Pancreas (tissue), 10 donors: ENCODE measurements at regions not wholly inside any gene's neighbourhood (a gene's known extent, or its start where the extent isn't known, plus 50 kb on each side); places are given as distances from the start of the nearest gene placed in this dataset.

Experiments used
- ATAC-seq, 4 donors: fragments of 200-7000 bp; cut with Tn5 transposase; one replicate each; pipeline versions ENCODE4 v1.8.0 to v1.9.1; 2020; ENCODE audit warnings: mild to moderate bottlenecking in 4 of 4, moderate library complexity in 4 of 4
- DNase-seq, 6 donors: peaks; one replicate each; pipeline ENCODE4 v3.0.0-alpha.2; 2020
- FAIRE-seq: peaks from 2 replicates; lab custom pipeline; 2012; peaks lifted over from hg19 to GRCh38; lab: Jason Lieb, UNC
- H3K27ac ChIP-seq, 4 donors: fragments of 200-600 bp; sonication (generic); 1 replicate in 3 of 4; 2 replicates in 1 of 4; pipeline versions ENCODE4 v1.5.0 to v1.8.0; 2020
- H3K27me3 ChIP-seq, 4 donors: fragments of 200-600 bp; one replicate each; pipeline ENCODE4 v1.8.0; 2021
- H3K36me3 ChIP-seq, 3 donors: fragments of 200-600 bp; sonication (generic) in 1 of 3; one replicate each; pipeline versions ENCODE4 v1.5.0 to v1.8.0; 2020 to 2021
- H3K4me1 ChIP-seq, 3 donors: fragments of 200-600 bp; one replicate each; pipeline ENCODE4 v1.8.0; 2021
- H3K4me3 ChIP-seq, 4 donors: fragments of 200-600 bp; sonication (generic) in 2 of 4; one replicate each; pipeline versions ENCODE4 v1.5.0 to v1.8.0; 2020 to 2021
- H3K9me3 ChIP-seq, 4 donors: fragments of 200-600 bp; one replicate each; pipeline ENCODE4 v1.8.0; 2021
- CTCF ChIP-seq, 4 donors: fragments of 200-600 bp; sonication (generic) in 3 of 4; IDR thresholded peaks; one replicate each; pipeline versions ENCODE4 v1.5.0 to v1.8.0; 2021; ENCODE audit warnings: antibody characterized with exemption in 4 of 4
- WGBS, 2 donors: extraction: QIAGEN DNeasy Blood & Tissue Kit; methylation state at CpG; one replicate each; pipeline ENCODE4 v1.1.7; 2013; 5-methylcytosine and 5-hydroxymethylcytosine counted together
- intact Hi-C, 3 donors: fragments of 100-400 bp; cut with DNase I; formaldehyde crosslinking; loops; one replicate each; pipeline versions ENCODE4 v1.11.1 to v1.14.2; 2022
- donor health status: healthy with polysubstance abuse.
- donor health status: DM: no; HTN: no; CAD: no; lungs with moderate emphysema.
- donor health status: DM: no; HTN: no; CAD: no.
- donor health status: control.
- donor health status: control.
- donor health status: Bipolar disorder and iron deficiency.
- donor health status: DM: yes; HTN: yes; CAD: no.
- donor health status: DM: no; HTN: no; CAD: no.
- donor health status: DM: no; HTN: no; CAD: no.
- donor health status: DM: yes; HTN: yes; CAD: no.

GRCh38 chr12:16919551-16919950 is 313.6 kb upstream of the LMO3 start:
- TF ChIP-seq CTCF (IDR thresholded peaks at IDR 0.05) = no peak
- FAIRE-seq = no peak
- Histone ChIP-seq H3K4me3 (no peak overlapping the region), H3K27ac (no peak overlapping the region), H3K36me3 (no peaks in the 10 kb centered on the region), H3K9me3 (peaks cover 0 to 1% (median 0%) of the 10 kb centered on the region in 4 donors), H3K27me3 (no peaks in the 10 kb centered on the region), H3K4me1 (no peaks in the 10 kb centered on the region)
- DNase-seq = no peak
- no peak for ATAC-seq
- intact Hi-C loops = no loop called here

- DNase-seq = no peak
- intact Hi-C loops = no loop called here
- Histone ChIP-seq H3K36me3 (no peaks in the 10 kb centered on the region), H3K27ac (no peak overlapping the region), H3K4me1 (no peaks in the 10 kb centered on the region), H3K9me3 (peaks cover 0 to 4% (median 0%) of the 10 kb centered on the region in 4 donors), H3K4me3 (no peak overlapping the region), H3K27me3 (no peaks in the 10 kb centered on the region)
- WGBS, 2 donors = 49 to 79% methylated on average over 1 of the region's 1 CpG
- no peak for ATAC-seq
- TF ChIP-seq CTCF (IDR thresholded peaks at IDR 0.05) = no peak
- no peak for FAIRE-seq
Observed at GRCh38 chr12:16914853-16915252, 308.9 kb upstream of the LMO3 start.

- FAIRE-seq = no peak
Observed at GRCh38 chr12:16913832-16914490, 308.0 kb upstream of the LMO3 start.

GRCh38 chr12:16901946-16902345 is 296.0 kb upstream of the LMO3 start:
- FAIRE-seq (no peak), ATAC-seq (no peak), DNase-seq (no peak)
- H3K4me3 ChIP-seq = no peak overlapping the region
- intact Hi-C loops = no loop called here
- H3K36me3 ChIP-seq = no peaks in the 10 kb centered on the region
- H3K27me3 ChIP-seq = no peaks in the 10 kb centered on the region
- no peaks in the 10 kb centered on the region for H3K9me3 ChIP-seq
- H3K4me1 ChIP-seq = no peaks in the 10 kb centered on the region
- no peak overlapping the region for H3K27ac ChIP-seq
- TF ChIP-seq CTCF (IDR thresholded peaks at IDR 0.05) = no peak
- WGBS, 2 donors = 69 to 77% methylated on average over 3 of the region's 3 CpGs

More at GRCh38 chr12:16913832-16914490, 308.0 kb upstream of the LMO3 start:
- Histone ChIP-seq H3K9me3 (peaks cover 0 to 4% (median 0%) of the 10 kb centered on the region in 4 donors), H3K27me3 (no peaks in the 10 kb centered on the region), H3K36me3 (no peaks in the 10 kb centered on the region), H3K4me1 (no peaks in the 10 kb centered on the region), H3K27ac (no peak overlapping the region), H3K4me3 (no peak overlapping the region)
- no peak for DNase-seq
- no peak for ATAC-seq
- 51 to 78% methylated on average over 1 of the region's 1 CpG for WGBS, 2 donors
- intact Hi-C loops = no loop called here
- TF ChIP-seq CTCF (IDR thresholded peaks at IDR 0.05) = no peak

- intact Hi-C loops = no loop called here
Observed at GRCh38 chr12:16893426-16893825, 287.5 kb upstream of the LMO3 start.

More at GRCh38 chr12:16893426-16893825, 287.5 kb upstream of the LMO3 start:
- Histone ChIP-seq H3K4me1 (no peaks in the 10 kb centered on the region), H3K27ac (no peak overlapping the region), H3K36me3 (no peaks in the 10 kb centered on the region), H3K9me3 (no peaks in the 10 kb centered on the region), H3K27me3 (no peaks in the 10 kb centered on the region), H3K4me3 (no peak overlapping the region)
- DNase-seq = no peak
- WGBS, 2 donors = 86 to 87% methylated on average over 14 of the region's 14 CpGs
- FAIRE-seq = no peak
- ATAC-seq = no peak
- no peak for TF ChIP-seq CTCF (IDR thresholded peaks at IDR 0.05)
